Astrocyte of the spinal cord (primary cell): ENCODE measurements at regions not wholly inside any gene's neighbourhood (a gene's known extent, or its start where the extent isn't known, plus 50 kb on each side); places are given as distances from the start of the nearest gene placed in this dataset.

Experiments
- DNase-seq: peaks from one replicate; pipeline ENCODE4 v3.0.0; 2011; ENCODE audit warnings: low read depth, low spot score
- H3K4me3 ChIP-seq: 2 replicates; pipeline ENCODE4 v1.5.1; 2011; ENCODE audit warnings: low read depth, mild to moderate bottlenecking, low read length, moderate library complexity
- CTCF ChIP-seq: IDR thresholded peaks from 2 replicates; pipeline ENCODE4 v1.5.1; 2012; ENCODE audit warnings: low read depth, mild to moderate bottlenecking, low read length, inconsistent platforms
- in situ Hi-C: cut with HindIII; loops from 2 replicates; pipeline ENCODE4 v1.10.0; 2017; ENCODE audit warnings: low sequenced_read_pairs

- in situ Hi-C loops, result no loop called here
- no peak for TF ChIP-seq CTCF
- H3K4me3 ChIP-seq, result no peak overlapping the region
- no peak for DNase-seq
These were observed 1321.5 kb upstream of the CELF4 start for GRCh38 chr18:38886861-38887670.

GRCh38 chr18:38886235-38886634 is 1320.6 kb upstream of the CELF4 start:
- in situ Hi-C loops, result no loop called here
- H3K4me3 ChIP-seq, result no peak overlapping the region
- DNase-seq, result no peak
- no peak for TF ChIP-seq CTCF

- in situ Hi-C loops, result no loop called here
- H3K4me3 ChIP-seq, result no peak overlapping the region
- no peak for TF ChIP-seq CTCF
- no peak for DNase-seq
These were observed 1318.5 kb upstream of the CELF4 start for GRCh38 chr18:38884050-38884449.

GRCh38 chr18:38883111-38883510 is 1317.5 kb upstream of the CELF4 start:
- TF ChIP-seq CTCF, result no peak
- in situ Hi-C loops, result no loop called here
- no peak overlapping the region for H3K4me3 ChIP-seq
- DNase-seq, result no peak

GRCh38 chr18:38879871-38880270 is 1314.3 kb upstream of the CELF4 start:
- no peak overlapping the region for H3K4me3 ChIP-seq
- in situ Hi-C loops, result no loop called here
- no peak for TF ChIP-seq CTCF
- no peak for DNase-seq

GRCh38 chr18:38872342-38872741 is 1306.7 kb upstream of the CELF4 start:
- in situ Hi-C loops, result no loop called here
- no peak for TF ChIP-seq CTCF
- H3K4me3 ChIP-seq, result no peak overlapping the region
- no peak for DNase-seq
